Neural progenitor cell (in vitro differentiated cells): ENCODE measurements at regions not wholly inside any gene's neighbourhood (a gene's known extent, or its start where the extent isn't known, plus 50 kb on each side); places are given as distances from the start of the nearest gene placed in this dataset.
"Not testable (repeated sequence)": the region's sequence is repeated elsewhere in the genome, so short reads cannot be mapped to it uniquely, and the experiment has no call there.

Source experiments
- EZH2 ChIP-seq: fragments of 200-600 bp; sonication (generic); IDR thresholded peaks from 2 replicates; pipeline ENCODE4 v1.6.1; 2017; ENCODE audit warnings: antibody characterized with exemption, mild to moderate bottlenecking, moderate library complexity
- EZH2phosphoT487 ChIP-seq: fragments of 200-600 bp; sonication (generic); IDR thresholded peaks from 2 replicates; pipeline ENCODE4 v1.6.1; 2017; ENCODE audit warnings: antibody characterized with exemption
- TF ChIP-seq, protein P1 (sequence below): fragments of 200-600 bp; sonication (generic); IDR thresholded peaks from 2 replicates; pipeline ENCODE4 v1.5.1; 2017; ENCODE audit warnings: antibody characterized with exemption, mild to moderate bottlenecking

DNA sequence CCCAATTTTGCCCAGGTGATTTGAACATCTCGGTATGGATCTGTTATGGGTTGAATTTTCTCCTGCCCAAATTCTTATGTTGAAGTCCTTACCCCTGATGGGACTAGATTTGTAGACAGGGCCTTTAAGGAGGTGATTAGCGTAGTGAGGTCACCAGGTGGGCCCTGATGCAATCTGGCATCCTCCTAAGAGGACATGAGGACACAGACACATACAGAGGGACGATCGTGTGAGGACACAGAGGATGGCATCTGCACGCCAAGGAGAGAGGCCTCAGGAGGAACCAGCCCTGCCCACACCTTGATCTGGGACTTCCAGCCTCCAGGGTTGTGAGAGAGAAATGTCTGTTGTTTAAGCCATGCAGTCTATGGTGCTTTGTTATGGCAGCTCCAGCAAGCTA, 79.8 kb upstream of the SAMD11 start:
- TF ChIP-seq, protein P1, sequence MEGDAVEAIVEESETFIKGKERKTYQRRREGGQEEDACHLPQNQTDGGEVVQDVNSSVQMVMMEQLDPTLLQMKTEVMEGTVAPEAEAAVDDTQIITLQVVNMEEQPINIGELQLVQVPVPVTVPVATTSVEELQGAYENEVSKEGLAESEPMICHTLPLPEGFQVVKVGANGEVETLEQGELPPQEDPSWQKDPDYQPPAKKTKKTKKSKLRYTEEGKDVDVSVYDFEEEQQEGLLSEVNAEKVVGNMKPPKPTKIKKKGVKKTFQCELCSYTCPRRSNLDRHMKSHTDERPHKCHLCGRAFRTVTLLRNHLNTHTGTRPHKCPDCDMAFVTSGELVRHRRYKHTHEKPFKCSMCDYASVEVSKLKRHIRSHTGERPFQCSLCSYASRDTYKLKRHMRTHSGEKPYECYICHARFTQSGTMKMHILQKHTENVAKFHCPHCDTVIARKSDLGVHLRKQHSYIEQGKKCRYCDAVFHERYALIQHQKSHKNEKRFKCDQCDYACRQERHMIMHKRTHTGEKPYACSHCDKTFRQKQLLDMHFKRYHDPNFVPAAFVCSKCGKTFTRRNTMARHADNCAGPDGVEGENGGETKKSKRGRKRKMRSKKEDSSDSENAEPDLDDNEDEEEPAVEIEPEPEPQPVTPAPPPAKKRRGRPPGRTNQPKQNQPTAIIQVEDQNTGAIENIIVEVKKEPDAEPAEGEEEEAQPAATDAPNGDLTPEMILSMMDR = not testable (repeated sequence)
- TF ChIP-seq EZH2, EZH2phosphoT487: not testable (repeated sequence)
